Ovary (tissue), 7 donors: ENCODE measurements at regions not wholly inside any gene's neighbourhood (a gene's known extent, or its start where the extent isn't known, plus 50 kb on each side); places are given as distances from the start of the nearest gene placed in this dataset.

Experiments
- DNase-seq, 5 donors: peaks; one replicate each; pipeline ENCODE4 v3.0.0-alpha.2; 2019 to 2020
- H3K27ac ChIP-seq, 2 donors: fragments of 200-600 bp; one replicate each; pipeline versions ENCODE4 v1.5.1 to v1.8.0; 2019 to 2022
- H3K27me3 ChIP-seq: fragments of 200-600 bp; one replicate; pipeline ENCODE4 v1.8.0; 2022
- H3K36me3 ChIP-seq: fragments of 200-600 bp; sonication (generic); one replicate; pipeline ENCODE4 v1.5.1; 2019
- H3K4me1 ChIP-seq: one replicate; pipeline ENCODE4 v1.8.1; 2013; ENCODE audit warnings: mild to moderate bottlenecking, moderate library complexity; ENCODE audit not compliant: insufficient read depth
- H3K4me3 ChIP-seq: fragments of 200-600 bp; sonication (generic); one replicate; pipeline ENCODE4 v1.5.1; 2017
- H3K9me3 ChIP-seq, 2 donors: fragments of 200-600 bp in 1 of 2; sonication (generic) in 1 of 2; one replicate each; pipeline versions ENCODE4 v1.5.1 to v1.8.1; 2013 to 2019; ENCODE audit warnings: mild to moderate bottlenecking in 1 of 2, moderate library complexity in 1 of 2
- CTCF ChIP-seq, 3 donors: fragments of 450-650 bp in 2 of 3; fragments of 200-600 bp in 1 of 3; IDR thresholded peaks; one replicate each; pipeline versions ENCODE4 v1.5.1 to v1.8.0; 2016 to 2022; ENCODE audit warnings: antibody characterized with exemption in 3 of 3, mild to moderate bottlenecking in 1 of 3
- EP300 ChIP-seq: sonication (generic); formaldehyde crosslinking; IDR thresholded peaks from one replicate; pipeline ENCODE4 v1.6.1; 2017; ENCODE audit warnings: antibody characterized with exemption
- POLR2A ChIP-seq: fragments of 450-650 bp; IDR thresholded peaks from one replicate; pipeline ENCODE4 v1.6.1; 2017; ENCODE audit warnings: antibody characterized with exemption, mild to moderate bottlenecking, moderate library complexity
- WGBS, 3 donors: extraction: QIAGEN DNeasy Blood & Tissue Kit in 1 of 3; methylation state at CpG; one replicate each; pipeline versions ENCODE4 v1.1.5 to v1.1.7; 2013 to 2017; 5-methylcytosine and 5-hydroxymethylcytosine counted together
- intact Hi-C, 4 donors: fragments of 100-400 bp; cut with DNase I; formaldehyde crosslinking; loops; one replicate each; pipeline versions ENCODE4 v1.11.0 to v1.15.1; 2022 to 2023
- donor health status: DM: no; HTN: no; CAD: no; lungs with moderate emphysema.
- donor health status: DM: no; HTN: no; CAD: no.
- donor health status: Bipolar disorder and iron deficiency.
- donor health status: DM: no; HTN: no; CAD: no.
- donor health status: DM: yes; HTN: yes; CAD: no.

- no peak overlapping the region for H3K4me3 ChIP-seq
- 74 to 85% (median 85%) methylated on average over 7 of the region's 7 CpGs for WGBS, 3 donors
- H3K4me1 ChIP-seq, result no peaks in the 10 kb centered on the region
- TF ChIP-seq EP300, result no peak
- no peak for TF ChIP-seq POLR2A
- TF ChIP-seq CTCF (IDR thresholded peaks at IDR 0.05), result no peak
- H3K27ac ChIP-seq, result no peak overlapping the region
- no peaks in the 10 kb centered on the region for H3K9me3 ChIP-seq
- H3K27me3 ChIP-seq, result no peaks in the 10 kb centered on the region
- H3K36me3 ChIP-seq, result no peaks in the 10 kb centered on the region
- DNase-seq, result no peak
- intact Hi-C loops, result no loop called here
These were observed 167.4 kb downstream of the TMEM167A start for GRCh38 chr5:82909771-82910170.

GRCh38 chr5:82905986-82906385, 171.2 kb downstream of the TMEM167A start:
- 61 to 67% (median 64%) methylated on average over 2 of the region's 2 CpGs for WGBS, 3 donors
- no peak overlapping the region for H3K27ac ChIP-seq
- intact Hi-C loops, result no loop called here
- no peaks in the 10 kb centered on the region for H3K4me1 ChIP-seq
- H3K9me3 ChIP-seq, result no peaks in the 10 kb centered on the region
- no peak for DNase-seq
- TF ChIP-seq POLR2A (no peak), CTCF (IDR thresholded peaks at IDR 0.05) (no peak), EP300 (no peak)
- H3K36me3 ChIP-seq, result no peaks in the 10 kb centered on the region
- no peaks in the 10 kb centered on the region for H3K27me3 ChIP-seq
- no peak overlapping the region for H3K4me3 ChIP-seq

GRCh38 chr5:82901281-82901888, 175.8 kb downstream of the TMEM167A start:
- 97 to 100% (median 97%) methylated on average over 1 of the region's 1 CpG for WGBS, 3 donors
- H3K36me3 ChIP-seq, result no peaks in the 10 kb centered on the region
- no peak for TF ChIP-seq EP300
- TF ChIP-seq CTCF (IDR thresholded peaks at IDR 0.05), result no peak
- TF ChIP-seq POLR2A, result no peak

GRCh38 chr5:82894716-82895115, 182.5 kb downstream of the TMEM167A start:
- 30 to 46% (median 32%) methylated on average over 3 of the region's 3 CpGs for WGBS, 3 donors
- TF ChIP-seq CTCF (IDR thresholded peaks at IDR 0.05) (no peak), EP300 (no peak), POLR2A (no peak)
- Histone ChIP-seq H3K4me1 (no peaks in the 10 kb centered on the region), H3K4me3 (no peak overlapping the region), H3K27me3 (no peaks in the 10 kb centered on the region), H3K27ac (no peak overlapping the region), H3K9me3 (no peaks in the 10 kb centered on the region), H3K36me3 (no peaks in the 10 kb centered on the region)
- no peak for DNase-seq
- intact Hi-C loops, result no loop called here

More at GRCh38 chr5:82901281-82901888, 175.8 kb downstream of the TMEM167A start:
- intact Hi-C loops, result no loop called here
- no peak overlapping the region for H3K4me3 ChIP-seq
- no peaks in the 10 kb centered on the region for H3K9me3 ChIP-seq
- no peaks in the 10 kb centered on the region for H3K4me1 ChIP-seq
- no peaks in the 10 kb centered on the region for H3K27me3 ChIP-seq
- no peak for DNase-seq
- H3K27ac ChIP-seq, result no peak overlapping the region
